HG02970 (cell line): ENCODE measurements at regions not wholly inside any gene's neighbourhood (a gene's known extent, or its start where the extent isn't known, plus 50 kb on each side); places are given as distances from the start of the nearest gene placed in this dataset.
"Not testable (repeated sequence)": the region's sequence is repeated elsewhere in the genome, so short reads cannot be mapped to it uniquely, and the experiment has no call there.

Experiments
- ATAC-seq: cut with Tn5 transposase; IDR thresholded peaks from one replicate; pipeline ENCODE4 v1.9.1; 2021; ENCODE audit warnings: mild to moderate bottlenecking, moderate library complexity, moderate number of reproducible peaks; ENCODE audit not compliant: unreplicated experiment, low FRiP score

DNA sequence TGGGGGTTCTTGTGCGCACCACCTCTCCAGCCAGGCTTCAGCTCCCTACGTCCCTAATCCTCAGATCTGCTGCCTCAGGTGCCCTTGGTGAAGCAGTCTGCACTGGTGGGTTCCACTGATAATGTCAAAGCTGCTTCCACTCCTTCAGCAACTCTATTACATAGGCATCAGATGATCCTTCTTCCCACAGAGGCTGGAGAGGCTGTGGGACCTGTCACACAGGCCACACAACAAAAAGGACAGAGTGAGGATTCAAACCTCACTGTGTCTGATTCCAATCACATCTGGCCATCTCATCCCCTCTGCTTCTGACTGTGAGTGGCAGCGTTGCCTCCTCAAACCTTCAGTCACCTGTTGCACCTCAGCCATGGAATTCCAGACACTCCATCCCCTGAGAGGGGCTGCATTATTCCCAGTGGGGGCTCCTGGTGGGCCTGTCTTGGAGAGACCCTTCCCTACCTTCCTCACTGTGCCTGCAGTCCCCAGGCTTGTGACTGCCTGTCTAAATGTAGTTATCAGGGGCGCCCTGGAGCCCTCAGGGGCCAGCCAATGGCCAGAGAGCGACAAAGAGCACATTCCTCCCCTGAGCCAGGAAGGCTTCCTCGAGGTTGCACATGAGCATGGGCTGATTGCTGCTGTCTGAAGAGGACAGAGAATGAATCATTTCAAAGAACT is 211.4 kb upstream of the ECI2 start:
- no peak for ATAC-seq

- ATAC-seq = no peak
Observed at GRCh38 chr6:4345543-4345942, 210.2 kb upstream of the ECI2 start.

GRCh38 chr6:4344317-4344899 is 209.0 kb upstream of the ECI2 start:
- ATAC-seq = no peak

DNA sequence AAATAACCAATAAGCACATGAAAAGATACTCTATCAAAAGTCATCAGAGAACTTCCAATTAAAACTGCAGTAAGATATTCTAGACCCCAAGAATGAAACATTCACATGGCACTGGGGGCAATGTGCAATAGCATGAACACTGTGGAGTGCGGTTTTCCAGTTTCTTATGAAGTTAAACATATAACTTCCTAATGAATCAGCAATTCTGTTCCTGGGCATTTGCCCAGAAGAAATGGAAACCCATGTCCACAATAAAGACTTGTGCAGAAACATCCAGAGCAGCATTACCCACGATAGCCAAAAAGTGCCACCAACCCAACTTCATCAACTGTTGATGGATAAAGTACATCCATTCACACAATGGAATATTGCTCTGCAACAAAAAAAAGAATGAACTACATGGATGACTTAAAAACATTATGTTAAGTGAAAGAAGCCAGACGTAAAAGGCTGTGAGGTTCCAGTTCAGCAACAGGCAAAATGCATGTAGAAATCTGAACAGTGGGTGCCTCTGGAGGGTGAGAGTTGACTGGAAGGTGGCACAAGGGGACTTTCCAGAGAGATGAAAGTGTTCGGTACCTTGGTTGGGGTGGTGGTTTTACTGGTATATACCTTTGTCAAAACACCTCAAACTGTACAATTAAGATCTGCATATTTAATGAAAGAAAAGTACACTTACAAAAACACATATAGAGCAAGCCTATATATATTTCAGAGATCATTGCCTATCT is 207.2 kb upstream of the ECI2 start:
- ATAC-seq = no peak

- ATAC-seq = no peak
Observed at GRCh38 chr6:4341078-4341797, 205.9 kb upstream of the ECI2 start.

DNA sequence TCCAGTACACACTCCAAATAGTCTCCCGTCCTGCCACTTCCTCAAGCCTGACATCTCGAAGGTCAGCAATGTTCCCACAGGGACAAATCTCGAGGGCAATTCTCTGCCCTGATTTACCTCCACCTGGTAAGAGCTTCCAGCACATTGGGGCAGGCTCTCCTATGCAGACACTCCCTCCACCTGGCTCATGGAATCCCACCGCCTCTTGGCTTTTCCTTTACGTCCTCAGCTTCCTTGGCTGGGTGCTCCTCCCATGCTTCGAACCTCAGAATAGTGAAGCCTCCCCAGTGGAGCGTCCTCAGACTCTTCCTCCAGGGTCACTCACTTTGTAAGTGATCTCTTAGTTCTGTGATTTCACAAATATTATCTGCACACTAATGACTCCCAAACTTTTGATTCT is 205.2 kb upstream of the ECI2 start:
- ATAC-seq = no peak

DNA sequence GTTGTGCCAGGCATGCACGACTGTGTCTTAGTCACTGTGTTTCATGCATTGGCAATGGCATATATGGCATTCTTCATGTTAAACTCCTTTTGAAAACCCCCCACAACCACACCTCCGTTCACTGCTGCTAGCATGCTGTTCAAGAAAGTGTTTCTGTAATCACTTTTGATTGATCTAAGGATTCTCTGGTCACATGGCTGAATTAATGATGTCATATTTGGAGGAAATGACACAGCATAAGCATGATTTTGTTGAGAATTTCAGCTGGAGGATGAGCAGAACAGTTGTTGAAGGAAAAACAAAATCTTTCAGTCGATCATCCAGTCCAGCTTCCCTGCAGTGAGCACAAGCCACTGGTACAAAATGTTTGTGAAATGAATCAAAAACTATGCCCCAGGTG is 203.5 kb upstream of the ECI2 start:
- no peak for ATAC-seq

DNA sequence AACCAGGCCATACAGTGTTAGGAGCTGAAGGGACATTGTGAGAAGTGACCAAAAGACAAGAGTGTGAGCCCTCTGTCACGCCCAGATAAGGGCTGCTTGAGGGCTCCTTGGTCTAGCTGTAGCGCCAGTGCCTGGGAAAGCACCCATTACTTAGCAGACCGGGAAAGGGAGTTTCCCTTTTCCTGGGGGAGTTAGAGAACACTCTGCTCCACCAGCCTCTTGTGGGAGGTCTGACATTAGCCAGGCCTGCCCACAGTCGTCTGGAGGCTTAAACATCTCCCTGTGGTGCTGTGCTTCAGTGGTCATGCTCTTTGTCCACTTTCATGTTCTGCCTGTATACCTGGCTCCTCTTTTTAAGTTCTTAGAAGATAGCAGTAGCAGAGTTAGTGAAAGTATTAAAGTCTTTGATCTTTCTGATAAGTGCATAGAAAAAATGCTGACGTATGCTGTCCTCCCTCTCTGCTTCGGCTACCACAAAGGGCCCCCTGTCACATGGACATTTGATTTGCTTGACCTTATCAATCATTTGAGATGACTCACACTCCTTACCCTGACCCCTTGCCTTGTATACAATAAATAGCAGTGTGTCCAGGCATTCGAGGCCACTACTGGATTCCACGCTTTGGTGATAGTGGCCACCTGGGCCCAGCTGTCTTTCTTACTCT is 201.5 kb upstream of the ECI2 start:
- ATAC-seq = no peak

GRCh38 chr6:4336084-4336483 is 200.7 kb upstream of the ECI2 start:
- no peak for ATAC-seq

DNA sequence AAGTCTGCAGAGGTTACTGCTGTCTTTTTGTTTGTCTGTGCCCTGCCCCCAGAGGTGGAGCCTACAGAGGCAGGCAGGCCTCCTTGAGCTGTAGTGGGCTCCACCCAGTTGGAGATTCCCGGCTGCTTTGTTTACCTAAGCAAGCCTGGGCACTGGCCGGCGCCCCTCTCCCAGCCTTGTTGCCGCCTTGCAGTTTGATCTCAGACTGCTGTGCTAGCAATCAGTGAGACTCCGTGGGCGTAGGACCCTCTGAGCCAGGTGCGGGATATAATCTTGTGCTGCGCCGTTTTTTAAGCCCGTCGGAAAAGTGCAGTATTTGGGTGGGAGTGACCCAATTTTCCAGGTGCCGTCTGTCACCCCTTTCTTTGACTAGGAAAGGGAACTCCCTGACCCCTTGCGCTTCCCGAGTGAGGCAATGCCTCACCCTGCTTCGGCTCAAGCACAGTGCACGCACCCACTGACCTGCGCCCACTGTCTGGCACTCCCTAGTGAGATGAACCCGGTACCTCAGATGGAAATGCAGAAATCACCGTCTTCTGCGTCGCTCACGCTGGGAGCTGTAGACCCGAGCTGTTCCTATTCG is 198.9 kb upstream of the ECI2 start:
- not testable (repeated sequence) for ATAC-seq

DNA sequence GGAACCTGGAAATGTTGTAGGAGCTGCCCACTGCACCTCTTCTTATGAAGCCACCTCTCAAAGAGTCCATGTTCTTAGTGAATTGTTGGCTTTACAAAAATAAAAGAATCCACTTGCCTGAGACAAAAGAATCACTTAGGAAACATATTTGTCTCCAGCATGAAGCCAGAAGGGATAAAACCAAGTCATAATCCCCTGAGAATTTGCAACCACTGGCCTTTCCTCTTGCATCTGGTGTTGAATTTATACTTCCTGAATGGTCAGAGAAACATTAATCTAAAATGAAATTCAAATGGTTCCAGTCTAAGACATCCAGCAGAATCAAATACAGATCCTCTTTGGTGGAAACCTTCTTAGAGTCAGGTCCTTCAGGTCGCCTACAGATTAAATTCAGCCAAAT is 192.5 kb upstream of the ECI2 start:
- no peak for ATAC-seq

DNA sequence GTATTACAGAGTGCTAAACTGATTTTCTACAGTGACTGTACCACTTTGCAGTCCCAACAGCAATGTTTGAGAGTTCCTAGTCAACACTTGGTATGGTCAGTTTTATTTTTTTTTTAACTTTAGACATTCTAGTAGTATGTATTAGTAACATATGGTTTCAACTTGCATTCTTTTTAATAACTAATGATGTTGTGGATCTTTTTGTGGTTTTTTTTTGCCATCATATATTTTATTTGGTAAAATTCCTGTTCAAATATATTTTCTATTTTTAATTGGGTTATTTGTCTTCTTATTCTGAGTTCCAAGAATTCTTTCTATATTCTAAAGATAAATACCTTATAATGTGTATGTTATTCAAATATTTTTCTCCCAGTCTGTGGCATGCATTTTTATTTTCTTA is 189.4 kb upstream of the ECI2 start:
- ATAC-seq = no peak

DNA sequence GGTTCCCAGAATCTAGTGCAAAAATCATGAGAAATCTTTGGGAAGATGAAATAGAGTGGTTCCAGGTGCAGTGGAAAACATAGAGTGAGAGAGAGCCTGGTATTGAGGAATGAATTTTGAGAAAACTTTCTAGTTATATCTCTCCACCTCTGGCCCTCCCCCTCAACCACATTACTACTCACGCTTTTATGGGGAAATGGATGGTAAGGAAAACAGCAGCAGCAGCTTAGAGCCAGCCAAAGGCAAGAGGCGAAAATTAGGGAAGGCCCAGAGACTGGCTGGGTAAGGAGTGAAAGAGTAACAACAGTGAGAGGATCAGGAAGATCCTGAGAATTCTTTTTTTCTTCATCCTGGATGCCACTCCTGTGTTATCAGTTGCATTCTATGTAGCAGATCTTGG is 187.9 kb upstream of the ECI2 start:
- ATAC-seq = no peak

DNA sequence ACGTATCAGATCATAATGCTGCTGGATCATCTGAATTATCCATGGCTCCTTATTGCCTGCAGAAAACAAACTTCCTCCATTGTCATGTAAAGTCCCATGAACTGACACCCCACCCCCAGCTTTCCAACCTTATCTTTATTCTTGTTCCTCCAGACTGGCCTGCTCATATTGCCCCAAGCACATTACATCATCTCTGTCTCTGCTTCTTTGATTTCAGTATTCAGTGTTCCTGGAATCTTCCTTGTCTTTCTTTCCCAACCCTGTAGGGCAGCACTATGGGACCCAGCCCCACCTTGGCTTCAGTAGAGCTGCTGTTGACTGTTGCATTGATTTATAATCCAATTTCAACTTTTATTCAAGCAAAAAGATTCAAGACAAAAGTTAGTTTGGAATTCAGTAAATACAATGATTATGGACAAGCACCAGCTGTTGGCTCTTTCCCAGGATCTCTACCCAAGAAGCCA is 187.5 kb upstream of the ECI2 start:
- no peak for ATAC-seq

GRCh38 chr6:4322134-4322845 is 186.9 kb upstream of the ECI2 start:
- no peak for ATAC-seq

GRCh38 chr6:4320860-4321259 is 185.5 kb upstream of the ECI2 start:
- ATAC-seq = no peak

GRCh38 chr6:4319981-4320683 is 184.8 kb upstream of the ECI2 start:
- no peak for ATAC-seq

- no peak for ATAC-seq
Observed at GRCh38 chr6:4318321-4318720, 182.9 kb upstream of the ECI2 start.

DNA sequence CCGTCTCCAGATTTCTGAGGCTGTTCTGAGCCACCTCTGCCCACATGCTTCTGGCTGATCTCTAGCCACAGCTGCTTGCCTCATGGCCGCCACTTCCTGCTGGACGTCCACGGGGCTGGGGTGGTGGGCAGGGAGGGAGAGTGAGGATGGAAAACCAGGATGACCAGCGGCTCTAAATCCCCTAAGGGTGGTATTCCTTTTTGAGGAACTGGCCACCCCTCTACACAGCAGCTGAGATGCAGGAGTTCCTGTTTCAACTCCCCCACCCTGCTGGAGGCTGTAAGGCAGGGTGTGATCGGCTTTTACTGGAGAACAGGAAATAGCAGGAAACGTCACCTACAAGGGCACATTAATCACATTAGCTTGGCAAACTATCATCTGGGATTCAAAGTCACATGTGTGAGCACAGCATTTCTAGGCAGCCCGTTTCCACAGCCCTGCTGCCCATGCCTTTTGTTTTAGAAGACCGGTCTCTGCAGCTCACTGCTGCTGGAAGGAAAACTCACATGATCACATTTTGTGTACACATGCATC is 181.6 kb upstream of the ECI2 start:
- no peak for ATAC-seq
